HepG2 (cell line): ENCODE measurements at regions not wholly inside any gene's neighbourhood (a gene's known extent, or its start where the extent isn't known, plus 50 kb on each side); places are given as distances from the start of the nearest gene placed in this dataset.

Source experiments
- ATAC-seq: fragments of 200-7000 bp; cut with Tn5 transposase; 3 replicates; pipeline ENCODE4 v1.9.1; 2020; ENCODE audit warnings: mild to moderate bottlenecking, moderate library complexity
- BruUV-seq: library from RNA; stranded (reverse); fragments of 400-500 nt; replicated peaks from 2 replicates; lab custom pipeline; 2021; lab: Mats Ljungman, UMichigan
- CTCF ChIA-PET: fragments of 300-600 bp; formaldehyde crosslinking; extraction: SDS; loops from one replicate; lab custom pipeline; 2021; ENCODE audit warnings: low total read pairs, inconsistent platforms, low intra/inter-chr PET ratio; lab: Yijun Ruan, JAX
- POLR2A ChIA-PET: fragments of 350-600 bp; sonication (Branson Sonifier 250); formaldehyde crosslinking; loops from one replicate; lab custom pipeline; 2020; ENCODE audit warnings: antibody characterized with exemption, inconsistent platforms; lab: Yijun Ruan, JAX
- DNase-seq: peaks from one replicate; pipeline ENCODE4 v3.0.0-alpha.2; 2015; ENCODE audit warnings: low spot score
- FAIRE-seq: peaks from 3 replicates; lab custom pipeline; 2011; peaks lifted over from hg19 to GRCh38; lab: Jason Lieb, UNC
- H2AFZ ChIP-seq: one replicate; pipeline ENCODE4 v1.6.1; 2011; ENCODE audit warnings: low read length, inconsistent platforms
- H3K27ac ChIP-seq: fragments of 300-600 bp; 3 replicates; pipeline ENCODE4 v1.8.0; 2011; ENCODE audit warnings: mixed run types, mild to moderate bottlenecking, mixed read lengths, low read length, inconsistent platforms; ENCODE audit not compliant: insufficient read depth; ENCODE audit errors: extremely low read length
- H3K27me3 ChIP-seq, 2 experiments: fragments of 200-600 bp in 1 of 2; 2 replicates in 1 of 2; 3 replicates in 1 of 2; pipeline versions ENCODE4 v1.6.0 to v1.8.0; 2011; ENCODE audit warnings: low read length in 2 of 2, mild to moderate bottlenecking in 2 of 2, moderate library complexity in 2 of 2, inconsistent platforms in 1 of 2; ENCODE audit not compliant: insufficient read depth in 2 of 2, control insufficient read depth in 1 of 2
- H3K36me3 ChIP-seq, 2 experiments: fragments of 200-600 bp in 1 of 2; replicated peaks in 1 of 2; 2 replicates in 1 of 2; 3 replicates in 1 of 2; pipeline versions ENCODE4 v1.5.1 to v1.8.0; 2011; ENCODE audit warnings: low read length in 2 of 2, inconsistent platforms in 1 of 2; ENCODE audit not compliant: insufficient read depth in 2 of 2, control insufficient read depth in 1 of 2
- H3K4me1 ChIP-seq: 2 replicates; pipeline ENCODE4 v1.5.1; 2012; ENCODE audit warnings: low read length, inconsistent platforms; ENCODE audit not compliant: insufficient read depth
- H3K4me2 ChIP-seq: 2 replicates; pipeline ENCODE4 v1.6.0; 2011; ENCODE audit warnings: low read depth, low read length, inconsistent platforms
- H3K4me3 ChIP-seq, 3 experiments: fragments of 200-600 bp in 1 of 3; sonication (generic), shearing (Covaris generic) in 1 of 3; replicated peaks in 1 of 3; 2 replicates each; pipeline ENCODE4 v1.5.1; 2011 to 2016; ENCODE audit warnings: low read length in 3 of 3, inconsistent platforms in 2 of 3, low read depth in 2 of 3, mild to moderate bottlenecking in 2 of 3, control low read depth in 1 of 3, mixed read lengths in 1 of 3; ENCODE audit not compliant: insufficient read depth in 1 of 3
- H3K79me2 ChIP-seq: one replicate; pipeline ENCODE4 v1.6.1; 2011; ENCODE audit warnings: low read length, inconsistent platforms; ENCODE audit not compliant: insufficient read depth
- H3K9ac ChIP-seq: 2 replicates; pipeline ENCODE4 v1.6.0; 2011; ENCODE audit warnings: mild to moderate bottlenecking, low read depth, low read length, inconsistent platforms; ENCODE audit not compliant: insufficient read depth
- H3K9me3 ChIP-seq: 2 replicates; pipeline ENCODE4 v1.5.1; 2012; ENCODE audit warnings: mild to moderate bottlenecking, low read length
- H4K20me1 ChIP-seq: 2 replicates; pipeline ENCODE4 v1.6.0; 2011; ENCODE audit warnings: inconsistent platforms, mild to moderate bottlenecking, low read length, moderate library complexity; ENCODE audit not compliant: insufficient read depth
- KAT7 ChIP-seq: IDR thresholded peaks from 2 replicates; pipeline ENCODE4 v1.6.1; 2018; ENCODE audit warnings: borderline replicate concordance, missing compliant biosample characterization
- MATR3 ChIP-seq: sonication (generic); formaldehyde crosslinking; IDR thresholded peaks from 2 replicates; pipeline ENCODE4 v1.4.0; 2020; ENCODE audit warnings: missing genetic modification reagents
- MYPOP ChIP-seq: sonication (generic); formaldehyde crosslinking; IDR thresholded peaks from 2 replicates; pipeline ENCODE4 v1.8.1; 2023; ENCODE audit warnings: mild to moderate bottlenecking, moderate library complexity, missing genetic modification reagents
- NFIB ChIP-seq: sonication (generic); formaldehyde crosslinking; IDR thresholded peaks from 2 replicates; pipeline ENCODE4 v1.9.0; 2021; ENCODE audit warnings: missing genetic modification reagents, mild to moderate bottlenecking, borderline replicate concordance
- PHB2 ChIP-seq: fragments of 450-650 bp; IDR thresholded peaks from 2 replicates; pipeline ENCODE4 v1.6.1; 2018; ENCODE audit not compliant: partially characterized antibody
- SRSF9 ChIP-seq: fragments of 200-400 bp; formaldehyde crosslinking; IDR thresholded peaks from 2 replicates; pipeline ENCODE4 v1.6.1; 2018; ENCODE audit warnings: borderline replicate concordance, mild to moderate bottlenecking, low read depth, low read length; ENCODE audit not compliant: insufficient read depth, poor library complexity, severe bottlenecking
- ZBTB2 ChIP-seq: sonication (generic); formaldehyde crosslinking; IDR thresholded peaks from 2 replicates; pipeline ENCODE4 v1.8.0; 2022; ENCODE audit warnings: low read depth, missing genetic modification reagents
- ZNF460 ChIP-seq: sonication (generic); formaldehyde crosslinking; IDR thresholded peaks from 2 replicates; pipeline ENCODE4 v1.5.1; 2020; ENCODE audit warnings: missing genetic modification reagents, mild to moderate bottlenecking, borderline replicate concordance
- ZNF670 ChIP-seq: sonication (generic); formaldehyde crosslinking; IDR thresholded peaks from 2 replicates; pipeline ENCODE4 v1.8.0; 2022; ENCODE audit warnings: mild to moderate bottlenecking, missing genetic modification reagents, borderline replicate concordance
- ZNF674 ChIP-seq: sonication (generic); formaldehyde crosslinking; IDR thresholded peaks from 2 replicates; pipeline ENCODE4 v1.5.0; 2020; ENCODE audit warnings: low read depth, mild to moderate bottlenecking, missing genetic modification reagents
- ZNF704 ChIP-seq: sonication (generic); formaldehyde crosslinking; IDR thresholded peaks from 2 replicates; pipeline ENCODE4 v1.8.1; 2023; ENCODE audit warnings: mild to moderate bottlenecking, inconsistent platforms, moderate library complexity, missing genetic modification reagents, borderline replicate concordance
- ZSCAN22 ChIP-seq: sonication (generic); formaldehyde crosslinking; IDR thresholded peaks from 2 replicates; pipeline ENCODE4 v1.4.0; 2020; ENCODE audit warnings: mild to moderate bottlenecking, missing genetic modification reagents
- WGBS: methylation state at CpG from one replicate; pipeline ENCODE4 v1.1.6; 2017; ENCODE audit warnings: low lambda C conversion rate; 5-methylcytosine and 5-hydroxymethylcytosine counted together
- in situ Hi-C: cut with HindIII; loops from 2 replicates; pipeline ENCODE4 v1.10.0; 2017; ENCODE audit warnings: low pct_unique_long_range_greater_than_20kb; ENCODE audit not compliant: extremely low pct_ligation_motif_present
- intact Hi-C: fragments of 100-400 bp; cut with micrococcal nuclease; formaldehyde crosslinking; loops from one replicate; pipeline ENCODE4 v1.10.0; 2022; ENCODE audit not compliant: unreplicated experiment

GRCh38 chr11:86152006-86152862 lies 83.3 kb upstream of the PICALM start:
- Histone ChIP-seq H3K79me2 (no peaks in the 10 kb centered on the region), H3K4me2 (no peak overlapping the region), H3K27me3 (no peaks in the 10 kb centered on the region), H3K27ac (no peak overlapping the region), H3K9ac (no peak overlapping the region), H3K4me3 (no peak overlapping the region), H3K9me3 (no peaks in the 10 kb centered on the region), H3K36me3 (no peaks in the 10 kb centered on the region)
- CTCF ChIA-PET = no interaction called here
- DNase-seq (no peak), ATAC-seq (no peak)
- intact Hi-C loops (no loop called here), in situ Hi-C loops (no loop called here)
- TF ChIP-seq ZSCAN22 (CRISPR knock-in tag) = no peak
- TF ChIP-seq MATR3 = no peak
- no peak for TF ChIP-seq ZNF674 (CRISPR knock-in tag)
- no peak for TF ChIP-seq MYPOP (CRISPR knock-in tag)
- TF ChIP-seq SRSF9 = no peak
- no peak for TF ChIP-seq KAT7 (CRISPR knock-in tag)
- no peak for TF ChIP-seq NFIB (CRISPR knock-in tag)
- TF ChIP-seq ZNF460 (CRISPR knock-in tag) = no peak
- TF ChIP-seq ZNF670 (CRISPR knock-in tag) = no peak
- no peak for TF ChIP-seq ZNF704
- TF ChIP-seq PHB2 = no peak
- no peak for TF ChIP-seq ZBTB2 (CRISPR knock-in tag)
- TF ChIP-seq, all 625 proteins: peak for 0
- Histone ChIP-seq H4K20me1 (no peaks in the 10 kb centered on the region), H3K4me1 (0 out of 2 replicates have a peak, but pooled peaks cover 8% of the 10 kb centered on the region), H2AFZ (no peak overlapping the region)
- WGBS = 40% methylated on average over 2 of the region's 2 CpGs
- FAIRE-seq = no peak
- POLR2A ChIA-PET = no interaction called here
- BruUV-seq = no TSS peak
